ENCODE measurements at regions not wholly inside any gene's neighbourhood (a gene's known extent, or its start where the extent isn't known, plus 50 kb on each side); places are given as distances from the start of the nearest gene placed in this dataset.

DNA sequence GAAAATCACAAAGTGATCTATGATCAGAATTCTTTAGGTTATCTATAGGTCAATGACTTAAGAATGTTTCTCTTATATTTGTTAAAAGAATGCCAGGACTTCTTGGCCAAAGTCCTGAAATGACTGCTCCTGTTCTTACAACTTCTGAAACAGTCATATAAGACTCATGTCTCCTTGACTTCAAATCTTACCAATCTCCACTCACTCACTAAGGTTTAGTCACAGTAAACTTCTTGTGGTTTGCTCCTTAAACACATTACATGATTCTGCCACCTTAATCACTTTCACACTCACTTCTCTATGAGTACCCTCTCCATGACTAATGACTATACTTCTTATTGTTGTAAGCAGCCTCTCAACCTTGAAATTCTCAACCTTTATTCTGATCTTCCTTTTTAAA lies 648.7 kb upstream of the CCDC179 start:
- TF ChIP-seq, protein P1, sequence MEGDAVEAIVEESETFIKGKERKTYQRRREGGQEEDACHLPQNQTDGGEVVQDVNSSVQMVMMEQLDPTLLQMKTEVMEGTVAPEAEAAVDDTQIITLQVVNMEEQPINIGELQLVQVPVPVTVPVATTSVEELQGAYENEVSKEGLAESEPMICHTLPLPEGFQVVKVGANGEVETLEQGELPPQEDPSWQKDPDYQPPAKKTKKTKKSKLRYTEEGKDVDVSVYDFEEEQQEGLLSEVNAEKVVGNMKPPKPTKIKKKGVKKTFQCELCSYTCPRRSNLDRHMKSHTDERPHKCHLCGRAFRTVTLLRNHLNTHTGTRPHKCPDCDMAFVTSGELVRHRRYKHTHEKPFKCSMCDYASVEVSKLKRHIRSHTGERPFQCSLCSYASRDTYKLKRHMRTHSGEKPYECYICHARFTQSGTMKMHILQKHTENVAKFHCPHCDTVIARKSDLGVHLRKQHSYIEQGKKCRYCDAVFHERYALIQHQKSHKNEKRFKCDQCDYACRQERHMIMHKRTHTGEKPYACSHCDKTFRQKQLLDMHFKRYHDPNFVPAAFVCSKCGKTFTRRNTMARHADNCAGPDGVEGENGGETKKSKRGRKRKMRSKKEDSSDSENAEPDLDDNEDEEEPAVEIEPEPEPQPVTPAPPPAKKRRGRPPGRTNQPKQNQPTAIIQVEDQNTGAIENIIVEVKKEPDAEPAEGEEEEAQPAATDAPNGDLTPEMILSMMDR (IDR thresholded peaks at IDR 0.05): no peak
- TF ChIP-seq POLR2A (IDR thresholded peaks at IDR 0.05): no peak
